ENCODE measurements at regions not wholly inside any gene's neighbourhood (a gene's known extent, or its start where the extent isn't known, plus 50 kb on each side); places are given as distances from the start of the nearest gene placed in this dataset.

DNA sequence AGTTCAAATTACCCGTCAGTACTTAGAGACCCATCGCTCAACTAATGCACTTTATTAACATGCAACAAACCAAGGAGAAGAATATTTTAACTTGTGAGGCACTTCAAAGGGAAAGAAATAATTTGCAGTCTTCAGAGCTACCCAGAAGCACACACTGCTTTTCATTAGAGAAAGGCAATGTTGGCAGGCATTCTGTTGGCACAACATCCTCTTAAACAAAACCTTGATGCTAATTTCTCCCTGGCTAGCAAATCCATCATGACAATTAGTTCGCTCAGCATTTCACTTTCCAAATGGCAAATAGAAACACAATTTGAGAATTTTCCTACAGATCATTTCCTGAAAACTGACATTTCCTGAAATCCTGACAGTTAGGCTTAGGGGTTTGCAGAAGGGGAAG is 155.6 kb upstream of the FAM13C start:
- no peak for TF ChIP-seq MYC (IDR thresholded peaks at IDR 0.05; ENCODE audit: low read depth, low read length)
- TF ChIP-seq, protein P1, sequence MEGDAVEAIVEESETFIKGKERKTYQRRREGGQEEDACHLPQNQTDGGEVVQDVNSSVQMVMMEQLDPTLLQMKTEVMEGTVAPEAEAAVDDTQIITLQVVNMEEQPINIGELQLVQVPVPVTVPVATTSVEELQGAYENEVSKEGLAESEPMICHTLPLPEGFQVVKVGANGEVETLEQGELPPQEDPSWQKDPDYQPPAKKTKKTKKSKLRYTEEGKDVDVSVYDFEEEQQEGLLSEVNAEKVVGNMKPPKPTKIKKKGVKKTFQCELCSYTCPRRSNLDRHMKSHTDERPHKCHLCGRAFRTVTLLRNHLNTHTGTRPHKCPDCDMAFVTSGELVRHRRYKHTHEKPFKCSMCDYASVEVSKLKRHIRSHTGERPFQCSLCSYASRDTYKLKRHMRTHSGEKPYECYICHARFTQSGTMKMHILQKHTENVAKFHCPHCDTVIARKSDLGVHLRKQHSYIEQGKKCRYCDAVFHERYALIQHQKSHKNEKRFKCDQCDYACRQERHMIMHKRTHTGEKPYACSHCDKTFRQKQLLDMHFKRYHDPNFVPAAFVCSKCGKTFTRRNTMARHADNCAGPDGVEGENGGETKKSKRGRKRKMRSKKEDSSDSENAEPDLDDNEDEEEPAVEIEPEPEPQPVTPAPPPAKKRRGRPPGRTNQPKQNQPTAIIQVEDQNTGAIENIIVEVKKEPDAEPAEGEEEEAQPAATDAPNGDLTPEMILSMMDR (IDR thresholded peaks at IDR 0.05; ENCODE audit: low read depth, low read length), result no peak

Data from NB4 (cell line).